ENCODE measurements at regions not wholly inside any gene's neighbourhood (a gene's known extent, or its start where the extent isn't known, plus 50 kb on each side); places are given as distances from the start of the nearest gene placed in this dataset.

- no peak for DNase-seq (ENCODE audit: low read depth)
These were observed 114.3 kb upstream of the GGTLC1 start for GRCh38 chr20:24102749-24103333.

DNA sequence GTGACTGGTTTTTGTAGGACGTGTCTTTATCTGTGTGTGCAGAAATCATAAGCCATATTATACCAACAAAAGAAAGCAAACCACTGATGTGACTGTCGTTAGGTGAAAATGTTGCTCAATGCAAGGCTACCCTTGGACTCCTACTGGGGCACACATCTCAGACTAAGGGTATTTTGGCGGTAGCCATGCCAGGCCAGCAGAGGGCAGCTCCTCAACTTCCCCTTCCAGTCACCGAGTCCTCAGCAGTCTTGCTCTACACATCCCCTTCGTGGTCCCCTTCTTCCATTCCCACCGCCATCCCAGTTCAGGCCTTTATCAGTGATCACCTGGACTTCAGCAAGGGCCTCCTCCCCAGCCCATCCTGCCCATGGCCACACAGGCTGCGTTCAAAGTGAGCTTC lies 113.7 kb upstream of the GGTLC1 start:
- DNase-seq (ENCODE audit: low read depth) = no peak

DNA sequence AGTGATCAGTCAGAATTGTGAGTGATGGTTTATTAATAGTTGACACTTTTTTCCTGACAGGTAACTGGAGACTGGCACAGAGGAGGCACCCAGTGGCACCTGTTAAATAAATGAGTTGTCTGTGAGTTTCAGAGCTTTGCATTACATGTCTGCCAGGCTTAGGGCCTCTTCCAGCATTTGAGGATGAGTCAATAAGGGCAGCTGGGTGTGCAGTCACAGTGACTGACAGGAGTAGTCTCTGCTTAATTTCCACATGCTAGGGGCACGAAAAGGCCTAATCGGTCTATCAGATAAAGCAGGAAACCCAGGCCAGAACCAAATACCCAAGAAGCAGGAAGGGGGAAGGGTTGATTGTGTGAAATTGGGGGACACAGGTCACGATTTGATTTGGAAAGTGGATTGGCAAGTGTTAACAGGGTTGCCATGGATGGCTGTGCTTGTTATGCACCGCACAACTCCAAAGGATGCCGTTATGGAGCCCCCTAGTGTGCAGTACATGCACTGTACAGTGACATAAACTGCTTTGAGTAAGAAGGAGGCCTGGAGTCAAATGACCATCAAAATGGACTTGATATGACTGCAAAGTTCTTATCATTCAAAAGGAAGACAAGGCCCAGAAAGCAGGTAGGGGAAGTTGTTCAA lies 111.9 kb upstream of the GGTLC1 start:
- peak; percentile 2 for DNase-seq (ENCODE audit: low read depth)

DNA sequence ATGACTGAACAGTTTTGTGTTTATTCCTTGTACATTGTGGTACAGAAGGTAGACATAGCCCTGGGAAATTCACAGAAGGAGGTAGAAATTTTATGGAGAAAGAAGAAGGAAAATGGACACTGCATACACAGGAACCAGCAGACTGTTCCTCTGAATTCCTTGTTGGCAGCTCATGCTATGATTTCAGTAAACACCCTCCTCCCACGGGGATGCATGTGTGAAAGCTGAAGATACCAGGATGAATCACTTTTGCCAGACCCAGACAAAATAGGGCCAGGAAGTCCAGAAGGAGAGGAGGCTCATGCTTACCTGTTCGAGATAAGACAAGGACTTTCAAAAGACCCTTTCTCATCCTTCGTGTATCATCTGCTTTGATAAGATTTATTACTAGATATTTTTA lies 110.3 kb upstream of the GGTLC1 start:
- no peak for DNase-seq (ENCODE audit: low read depth)

- no peak for DNase-seq (ENCODE audit: low read depth)
These were observed 109.1 kb upstream of the GGTLC1 start for GRCh38 chr20:24097506-24098245.

DNA sequence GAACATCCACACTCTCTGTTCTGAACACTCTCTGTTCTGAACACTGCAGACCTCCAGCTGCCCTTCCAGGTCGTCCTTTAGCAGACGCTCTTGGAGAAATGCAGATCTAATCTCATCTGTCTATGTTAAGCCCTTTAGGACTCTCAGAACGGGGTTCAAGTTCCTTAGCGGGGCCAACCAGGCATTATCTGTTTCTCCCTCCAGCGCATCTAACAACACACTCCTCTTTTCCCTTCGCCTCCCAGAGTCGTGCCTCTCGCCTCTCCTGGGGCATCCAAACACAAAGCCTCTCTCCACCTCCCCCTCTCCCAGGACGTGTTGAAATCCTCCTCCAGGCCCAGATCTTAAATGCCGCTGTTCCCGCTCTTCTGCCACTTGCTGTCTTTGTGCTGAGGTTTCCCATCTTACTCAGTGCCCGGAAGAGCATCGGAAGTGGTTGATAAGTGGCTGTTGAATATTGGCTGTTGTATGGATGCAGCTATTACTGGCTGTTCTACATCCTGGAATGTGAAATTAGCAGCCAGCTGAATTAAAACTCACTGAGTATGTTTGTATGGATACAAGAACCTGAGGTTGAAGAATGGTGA lies 108.4 kb upstream of the GGTLC1 start:
- no peak for DNase-seq (ENCODE audit: low read depth)

DNA sequence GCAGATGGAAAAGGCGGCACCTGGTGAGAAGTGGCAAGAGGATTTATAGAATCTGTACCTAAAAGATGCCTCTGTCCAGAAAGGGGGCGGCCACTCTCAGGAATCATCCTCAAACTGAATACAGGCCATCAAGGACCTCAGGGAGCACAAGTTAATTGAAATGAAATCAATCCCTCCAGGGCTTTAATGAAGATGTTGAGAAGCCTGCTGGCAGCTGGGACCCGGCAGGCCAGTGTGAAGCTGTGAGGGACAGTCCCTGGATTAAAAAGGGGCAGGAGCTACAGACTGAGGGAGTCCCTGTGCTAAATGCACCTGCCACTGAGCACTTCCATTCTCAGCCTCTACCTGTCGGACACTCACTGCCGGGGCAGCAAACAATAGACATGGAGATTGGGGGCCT lies 107.7 kb upstream of the GGTLC1 start:
- DNase-seq (ENCODE audit: low read depth) = no peak

DNA sequence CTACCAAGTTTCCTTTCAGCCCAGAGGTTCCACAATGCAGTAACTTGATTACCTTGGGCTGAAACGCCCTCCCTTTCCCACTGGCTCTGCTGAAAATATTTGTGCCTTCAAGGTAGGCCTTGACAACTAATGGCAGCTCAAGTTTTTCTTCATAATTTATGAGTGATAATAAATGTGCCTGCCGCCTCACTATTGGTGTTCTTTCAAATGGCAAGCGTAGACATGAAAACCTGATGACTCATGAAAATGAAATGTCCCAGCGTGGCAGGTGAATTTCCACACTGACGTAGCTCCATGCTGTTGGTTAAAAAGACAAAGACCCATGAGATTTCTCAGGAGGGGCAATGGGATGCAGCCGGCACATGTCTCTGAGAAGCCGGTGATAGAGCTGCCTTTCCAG lies 107.2 kb upstream of the GGTLC1 start:
- no peak for DNase-seq (ENCODE audit: low read depth)

DNA sequence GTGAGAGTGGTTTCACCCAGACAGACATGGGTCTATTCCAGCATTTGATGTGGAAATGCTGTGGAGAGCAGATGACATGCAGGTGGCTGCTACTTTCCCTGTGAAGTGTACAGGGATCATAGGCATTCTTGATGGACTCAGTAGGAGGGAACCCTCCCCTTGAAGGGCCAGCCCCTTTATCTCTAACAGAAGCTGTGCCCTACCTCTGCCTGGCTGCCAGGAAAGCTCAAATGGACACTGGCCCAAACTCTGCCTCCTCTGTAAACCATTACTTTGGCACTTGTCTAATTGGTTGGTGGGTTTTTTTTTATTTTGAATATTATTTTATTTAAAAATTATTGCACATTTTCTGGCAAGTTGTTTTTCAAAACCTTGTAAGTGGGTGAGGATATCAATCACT lies 106.7 kb upstream of the GGTLC1 start:
- DNase-seq (ENCODE audit: low read depth) = no peak

DNA sequence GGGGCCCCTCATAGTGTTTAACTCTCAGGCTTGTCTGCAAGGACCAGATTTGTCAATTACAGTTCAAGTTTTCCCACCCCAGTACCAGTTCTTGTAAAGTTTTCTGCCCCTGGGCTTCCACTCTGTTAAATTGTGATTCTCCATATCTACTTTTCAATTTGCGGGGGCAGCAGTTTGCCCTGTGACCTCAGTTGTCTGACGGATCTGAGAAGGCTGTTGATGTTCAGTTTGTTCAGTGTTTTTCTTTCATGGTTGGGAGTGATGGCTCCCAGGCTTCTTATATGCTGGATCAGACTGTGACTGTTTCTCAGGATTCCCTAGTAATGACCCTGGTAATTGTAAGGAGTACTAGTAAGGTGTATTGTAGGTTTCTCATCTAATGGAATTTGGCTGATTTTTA lies 101.0 kb upstream of the GGTLC1 start:
- no peak for DNase-seq (ENCODE audit: low read depth)

- no peak for DNase-seq (ENCODE audit: low read depth)
These were observed 97.5 kb upstream of the GGTLC1 start for GRCh38 chr20:24086121-24086520.

DNA sequence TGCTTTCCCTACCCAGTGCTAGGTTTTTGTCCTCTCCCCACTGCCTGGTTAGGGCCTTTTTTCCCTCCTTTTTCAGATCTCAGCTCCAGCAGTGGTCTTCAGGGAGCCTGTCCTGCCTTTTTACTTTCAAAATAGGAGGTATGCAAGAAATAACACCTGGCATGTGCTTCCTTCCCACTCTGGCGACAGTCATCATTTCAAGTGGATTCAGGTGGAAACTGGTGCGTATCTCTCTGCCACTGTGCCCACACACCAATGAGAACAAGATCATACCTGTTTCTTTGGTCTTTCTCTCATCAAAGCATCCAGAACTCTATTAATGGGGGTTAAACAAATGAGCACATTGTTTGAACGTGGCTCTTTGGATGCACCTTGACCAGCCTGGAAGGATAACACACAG lies 95.7 kb upstream of the GGTLC1 start:
- no peak for DNase-seq (ENCODE audit: low read depth)

- DNase-seq (ENCODE audit: low read depth) = no peak
These were observed 92.5 kb upstream of the GGTLC1 start for GRCh38 chr20:24081077-24081476.

- DNase-seq (ENCODE audit: low read depth) = no peak
These were observed 91.3 kb upstream of the GGTLC1 start for GRCh38 chr20:24079661-24080412.

DNA sequence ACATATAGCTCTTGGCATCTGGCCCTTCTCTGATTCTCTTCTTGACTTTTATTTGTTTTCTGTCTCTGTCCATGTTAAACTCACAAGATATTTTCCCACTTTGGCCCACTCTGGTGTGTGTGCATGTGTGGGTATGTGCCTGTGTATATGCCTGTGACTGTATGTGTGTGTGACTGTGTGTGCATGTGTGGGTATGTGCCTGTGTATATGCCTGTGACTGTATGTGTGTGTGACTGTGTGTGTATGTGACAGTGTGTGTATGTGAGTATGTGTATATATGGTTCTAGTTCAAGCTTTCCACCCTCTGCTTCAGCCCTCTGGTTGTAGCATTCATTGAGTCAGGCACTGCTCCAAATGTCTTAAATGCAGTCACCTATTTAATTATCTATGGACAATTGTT lies 88.6 kb upstream of the GGTLC1 start:
- DNase-seq (ENCODE audit: low read depth) = no peak

DNA sequence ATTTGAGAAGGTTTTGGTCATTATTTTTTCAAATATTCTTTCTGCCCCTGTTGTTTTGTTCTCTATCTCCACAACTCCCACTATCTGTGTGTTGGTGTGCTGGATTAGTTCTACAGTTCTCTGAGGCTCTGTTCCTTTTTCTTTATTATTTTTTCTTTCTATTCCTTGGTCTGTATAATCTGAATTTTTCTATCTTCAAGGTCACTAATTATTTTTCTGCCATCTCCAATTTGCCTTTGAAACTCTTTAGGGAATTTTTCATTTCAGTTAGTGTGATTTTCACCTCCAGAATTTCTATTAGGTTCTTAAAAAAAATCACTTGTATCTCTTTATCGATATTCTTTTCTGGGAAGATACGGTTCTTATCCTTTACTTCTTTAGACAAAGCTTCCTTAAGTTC lies 82.1 kb upstream of the GGTLC1 start:
- no peak for DNase-seq (ENCODE audit: low read depth)

DNA sequence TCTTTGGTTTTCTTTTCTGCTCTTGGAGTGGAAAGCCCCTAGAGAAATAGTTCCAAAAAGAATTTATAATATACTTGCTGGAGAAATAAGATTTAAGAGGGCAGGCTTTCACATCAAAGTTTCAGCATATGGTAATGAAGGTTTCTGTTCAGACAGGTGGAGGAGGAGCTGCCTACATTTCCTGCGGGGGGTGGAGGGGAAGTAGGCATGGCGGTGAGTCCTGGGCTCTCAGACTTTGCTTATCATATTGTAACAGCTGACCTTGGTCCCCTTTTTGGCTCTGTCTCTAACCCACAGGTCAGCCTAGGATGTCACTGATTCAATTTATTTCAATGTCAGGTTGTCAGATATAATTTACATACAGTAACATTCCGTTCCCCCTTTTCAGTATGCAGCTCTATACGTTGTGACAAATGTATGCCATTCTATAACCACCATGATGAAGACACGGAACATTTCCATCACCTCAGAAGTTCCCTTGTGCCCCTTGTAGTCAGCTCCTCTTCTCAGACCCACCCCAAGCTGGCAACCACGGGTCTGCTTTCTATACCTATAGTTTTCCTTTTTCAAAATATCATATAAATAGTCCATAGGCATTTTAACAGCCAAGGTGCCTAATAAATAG lies 77.6 kb upstream of the GGTLC1 start:
- DNase-seq (ENCODE audit: low read depth) = no peak

DNA sequence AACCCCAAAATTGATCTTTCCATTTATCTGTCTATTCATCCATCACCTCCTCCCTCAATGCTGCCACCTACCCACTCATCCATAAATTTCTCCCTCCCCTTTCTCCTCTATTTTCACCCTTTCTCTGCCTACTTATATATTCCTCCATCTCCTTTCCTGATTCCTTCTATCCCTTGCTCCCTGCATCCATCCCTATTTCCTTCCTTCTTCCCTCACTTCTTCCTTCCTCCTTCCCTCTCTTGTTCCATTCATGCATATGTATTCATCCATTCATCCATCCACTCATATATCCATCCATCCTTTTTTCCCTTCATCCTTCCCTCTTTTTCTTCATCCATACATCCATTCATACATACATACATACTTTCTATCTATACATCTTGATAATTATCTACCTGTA lies 76.3 kb upstream of the GGTLC1 start:
- DNase-seq (ENCODE audit: low read depth) = no peak

GRCh38 chr20:24064092-24064491 lies 75.5 kb upstream of the GGTLC1 start:
- DNase-seq (ENCODE audit: low read depth) = no peak

GRCh38 chr20:24063100-24063499 lies 74.5 kb upstream of the GGTLC1 start:
- no peak for DNase-seq (ENCODE audit: low read depth)

- DNase-seq (ENCODE audit: low read depth) = no peak
These were observed 72.4 kb upstream of the GGTLC1 start for GRCh38 chr20:24060851-24061590.

All from GM04504 (cell line).